HG03045 (cell line): ENCODE measurements at regions not wholly inside any gene's neighbourhood (a gene's known extent, or its start where the extent isn't known, plus 50 kb on each side); places are given as distances from the start of the nearest gene placed in this dataset.
"Not testable (repeated sequence)": the region's sequence is repeated elsewhere in the genome, so short reads cannot be mapped to it uniquely, and the experiment has no call there.

ENCODE experiments used
- ATAC-seq: cut with Tn5 transposase; IDR thresholded peaks from one replicate; pipeline ENCODE4 v1.9.1; 2021; ENCODE audit warnings: mild to moderate bottlenecking, moderate library complexity; ENCODE audit not compliant: unreplicated experiment

GRCh38 chr12:77232045-77232444 lies 166.7 kb upstream of the E2F7 start:
- no peak for ATAC-seq

GRCh38 chr12:77231501-77231918 lies 166.1 kb upstream of the E2F7 start:
- no peak for ATAC-seq

DNA sequence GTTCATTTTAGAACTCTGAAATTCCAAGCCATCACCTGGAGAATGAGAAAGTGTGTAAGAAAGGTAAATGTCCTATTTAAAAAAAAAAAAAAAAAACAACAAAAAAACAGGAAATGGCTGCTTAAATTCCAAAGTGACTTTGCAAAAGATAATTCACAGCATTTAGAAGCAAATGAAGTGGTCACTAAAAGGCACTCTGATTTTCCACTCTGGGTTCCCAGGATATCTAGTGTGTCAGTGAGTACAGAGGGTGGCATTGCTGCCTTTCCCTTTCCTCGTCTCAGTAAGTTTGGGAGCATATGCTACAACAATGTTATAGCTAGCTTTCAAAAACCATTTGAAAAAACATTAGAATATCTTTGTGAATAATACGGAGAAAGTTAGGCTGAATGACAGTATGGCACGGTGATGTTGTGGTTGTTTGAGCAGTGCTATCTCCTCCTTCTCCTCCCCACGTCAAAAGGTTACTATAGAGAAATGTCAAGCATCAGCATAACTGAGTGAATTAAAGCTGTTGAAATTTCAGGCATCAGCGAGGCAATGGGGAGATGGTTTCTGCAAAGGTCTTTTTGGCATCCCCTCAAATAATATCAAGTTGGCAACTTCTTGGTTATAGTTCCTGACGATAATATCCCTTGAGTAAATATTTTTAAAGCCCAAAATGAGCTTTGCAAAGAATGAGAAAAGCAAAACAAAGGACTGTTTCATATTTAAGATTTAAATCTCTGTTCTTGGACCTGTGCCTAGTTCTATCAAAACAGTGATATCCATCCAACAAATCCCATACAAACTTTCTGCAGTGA lies 164.5 kb upstream of the E2F7 start:
- ATAC-seq, result no peak

- ATAC-seq, result no peak
These were observed 163.0 kb upstream of the E2F7 start for GRCh38 chr12:77228376-77228775.

DNA sequence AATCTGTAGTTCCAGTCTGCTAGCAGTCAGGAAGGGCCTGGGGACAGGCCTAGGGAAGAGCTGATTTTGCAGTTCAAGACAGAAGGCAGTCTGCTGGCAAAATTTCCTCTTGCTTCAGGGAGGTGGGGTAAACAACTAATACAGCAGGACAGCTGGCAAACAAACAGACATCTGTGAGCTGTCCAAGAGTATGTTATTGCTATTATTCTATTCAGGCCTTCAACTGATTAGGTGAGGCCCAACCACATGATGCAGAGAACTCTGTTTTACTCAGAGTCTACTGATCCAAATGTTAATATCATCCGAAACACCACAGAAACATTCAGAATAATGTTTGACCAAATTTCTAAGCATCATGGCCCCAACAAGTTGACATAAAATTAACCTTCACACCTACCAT lies 161.0 kb upstream of the E2F7 start:
- ATAC-seq, result no peak

DNA sequence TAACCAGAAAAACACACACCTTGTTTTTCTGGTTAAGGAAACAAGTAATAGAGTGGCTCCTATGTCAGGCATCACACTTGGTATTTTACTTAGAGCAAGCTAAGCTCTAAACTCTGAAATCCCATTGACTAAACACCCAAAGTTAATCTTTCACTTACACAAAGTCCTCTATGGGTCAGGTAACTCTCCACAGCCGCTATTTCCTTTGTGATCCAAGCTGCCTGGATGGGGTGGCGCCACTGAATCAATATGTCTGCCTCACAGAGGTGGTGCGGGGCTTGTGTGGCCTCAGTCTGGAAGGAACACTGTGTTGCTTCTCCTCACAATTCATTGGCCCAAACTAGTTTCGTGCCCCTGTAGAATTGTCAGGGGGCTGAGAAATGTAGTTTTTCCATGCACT lies 160.0 kb upstream of the E2F7 start:
- ATAC-seq, result no peak

DNA sequence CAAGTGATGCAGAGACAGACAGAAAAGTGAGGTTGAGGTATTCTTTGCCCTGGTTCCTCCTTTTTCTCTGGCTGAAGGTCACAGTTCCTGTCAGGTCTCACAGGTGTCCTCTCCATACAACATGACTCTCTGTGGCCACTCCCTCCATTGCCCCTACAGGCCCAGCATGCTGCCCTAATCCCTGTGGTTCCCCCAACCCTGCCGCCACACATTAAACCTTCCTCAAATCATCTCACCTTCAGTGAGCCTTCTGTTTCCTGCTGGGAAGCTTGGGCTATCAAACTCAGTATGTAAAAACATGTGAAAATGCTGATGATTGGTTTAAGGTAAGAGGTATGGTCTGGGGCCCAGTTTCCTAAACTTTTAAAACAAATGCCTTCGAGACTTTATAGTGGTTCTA lies 159.0 kb upstream of the E2F7 start:
- no peak for ATAC-seq

GRCh38 chr12:77222336-77222735 lies 157.0 kb upstream of the E2F7 start:
- no peak for ATAC-seq

DNA sequence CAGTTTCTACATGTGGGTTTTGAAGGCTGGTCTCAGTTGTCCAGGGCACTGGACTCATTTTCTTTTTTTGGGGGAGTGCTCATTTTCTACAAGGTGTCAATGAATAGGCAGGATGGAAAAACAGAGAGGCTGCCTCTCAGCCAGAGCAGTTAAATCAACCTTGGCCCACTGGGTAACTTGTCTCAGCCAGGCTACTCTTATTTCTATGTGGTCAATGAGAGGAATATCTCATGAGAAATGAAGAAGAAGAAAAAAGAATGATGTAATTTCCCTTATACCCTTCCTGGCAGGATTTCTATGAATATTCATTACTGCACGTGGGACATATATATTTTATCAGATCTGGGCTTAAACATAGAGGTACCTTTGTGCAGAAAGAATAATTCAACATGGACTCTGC lies 155.2 kb upstream of the E2F7 start:
- no peak for ATAC-seq

GRCh38 chr12:77218278-77218677 lies 152.9 kb upstream of the E2F7 start:
- no peak for ATAC-seq

- not testable (repeated sequence) for ATAC-seq
These were observed 150.8 kb upstream of the E2F7 start for GRCh38 chr12:77216136-77216535.

DNA sequence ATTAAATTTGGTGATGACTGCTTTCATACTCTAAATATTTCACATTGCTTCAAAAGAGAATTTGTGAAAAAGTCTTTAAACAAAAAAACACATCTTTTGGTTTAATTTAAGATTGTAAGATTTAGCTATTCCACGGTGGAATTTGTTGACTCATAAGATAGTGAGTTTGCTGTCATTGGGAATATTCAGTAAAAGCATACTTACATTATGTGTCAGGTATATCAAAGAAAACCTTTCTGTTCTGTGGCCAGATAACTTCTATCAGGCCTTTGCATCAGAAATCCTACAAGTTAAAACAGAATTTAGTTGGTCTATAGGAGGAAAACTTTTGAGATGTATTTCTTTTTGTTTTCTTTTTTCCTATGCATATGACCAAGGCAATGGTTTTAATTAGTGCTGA lies 148.8 kb upstream of the E2F7 start:
- ATAC-seq, result no peak

DNA sequence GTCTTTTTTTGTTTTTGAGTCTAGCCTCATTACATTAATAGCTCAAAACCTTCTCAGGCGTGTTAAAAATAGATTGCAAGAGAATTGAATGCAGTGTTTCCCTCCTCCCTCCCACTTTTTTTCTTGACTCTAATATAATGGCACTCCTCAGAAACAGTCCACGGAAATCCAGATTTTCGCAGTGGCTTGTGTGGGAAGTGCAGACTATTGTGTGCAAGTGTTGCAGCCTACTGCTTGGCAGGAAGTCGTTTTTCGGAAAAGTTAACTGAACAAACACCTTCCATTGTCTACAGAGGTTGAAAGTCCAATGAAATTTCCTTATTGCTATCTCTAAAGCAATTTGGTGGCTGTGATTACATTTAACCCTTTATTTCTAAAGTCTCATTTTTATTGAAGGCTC lies 147.9 kb upstream of the E2F7 start:
- ATAC-seq, result no peak

- no peak for ATAC-seq
These were observed 145.4 kb upstream of the E2F7 start for GRCh38 chr12:77210724-77211123.

DNA sequence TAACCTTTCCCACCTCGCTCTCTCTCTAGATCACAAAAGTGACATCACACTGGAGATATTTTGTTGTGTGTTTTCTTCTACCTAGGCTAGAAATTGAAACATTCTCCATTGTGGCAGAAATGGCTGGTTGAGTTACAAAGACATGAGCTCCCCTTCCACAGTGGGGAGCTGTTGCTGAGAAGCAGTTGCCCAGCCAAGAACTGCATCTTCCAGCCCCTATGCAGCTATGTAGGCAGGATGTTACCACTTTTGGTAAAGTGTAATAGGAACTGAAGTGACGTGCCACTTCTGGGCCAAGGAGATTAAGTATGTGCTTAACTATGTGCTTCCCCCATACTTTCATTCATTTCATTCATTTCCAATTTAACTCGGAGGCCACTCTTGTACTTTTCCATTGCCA lies 138.7 kb upstream of the E2F7 start:
- ATAC-seq, result no peak

GRCh38 chr12:77202457-77203060 lies 137.2 kb upstream of the E2F7 start:
- ATAC-seq, result no peak

GRCh38 chr12:77189901-77190416 lies 124.6 kb upstream of the E2F7 start:
- no peak for ATAC-seq

DNA sequence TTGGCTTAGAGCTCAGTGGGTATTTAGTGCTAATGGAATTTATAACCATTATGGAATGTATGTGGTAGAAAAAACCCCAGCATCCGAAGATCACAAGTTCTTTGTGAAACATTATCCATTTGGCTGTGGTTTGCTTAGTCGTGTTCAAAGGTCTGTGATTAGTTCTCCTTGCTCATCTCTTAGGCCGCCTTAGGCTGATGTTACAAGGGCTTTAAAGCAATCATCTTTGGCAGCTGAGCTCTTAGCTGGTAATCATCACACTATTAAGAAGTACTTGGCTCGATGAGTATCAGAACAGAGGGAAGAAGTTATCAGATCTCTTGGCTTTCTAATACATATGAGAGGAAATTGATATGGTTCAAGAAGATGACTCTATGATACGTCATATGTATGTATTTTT lies 124.1 kb upstream of the E2F7 start:
- ATAC-seq, result no peak

- ATAC-seq, result no peak
These were observed 114.1 kb upstream of the E2F7 start for GRCh38 chr12:77179515-77179914.

DNA sequence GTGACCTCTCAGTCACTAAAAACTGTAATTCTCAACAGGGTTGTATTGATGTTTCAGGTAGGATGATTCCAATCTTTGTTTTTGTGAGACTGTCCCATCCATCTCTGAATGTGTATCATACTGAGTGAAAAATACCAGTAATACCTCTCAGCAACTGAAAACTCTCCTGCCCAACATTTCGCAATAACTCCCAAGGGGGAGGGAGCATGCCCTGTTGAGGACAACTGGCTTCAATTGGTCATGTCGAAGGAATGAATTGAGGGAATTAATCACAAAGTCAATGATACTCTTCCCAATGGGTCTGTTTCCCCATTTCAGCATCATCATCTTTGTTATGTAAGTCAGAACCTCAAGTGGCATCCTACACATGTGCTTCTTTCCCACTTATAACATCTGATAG lies 102.4 kb upstream of the E2F7 start:
- no peak for ATAC-seq

DNA sequence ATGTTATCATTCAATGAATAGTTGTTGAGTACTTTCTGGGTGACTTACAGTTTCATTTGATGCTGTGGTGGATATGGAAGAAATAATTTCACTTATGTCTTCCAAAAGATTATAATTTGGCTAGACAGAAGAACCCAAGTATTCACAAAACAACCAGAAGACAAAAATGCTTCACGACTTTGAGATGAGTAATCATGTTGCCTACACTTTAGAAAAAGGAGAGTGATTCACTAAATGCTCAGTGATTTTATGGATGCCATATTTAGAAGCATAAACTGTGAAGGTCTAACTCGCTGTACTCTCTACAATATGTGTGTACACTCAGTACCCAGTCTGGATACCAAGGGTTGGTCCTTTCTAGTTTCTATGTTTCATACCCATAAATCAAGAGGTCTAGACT lies 101.3 kb upstream of the E2F7 start:
- no peak for ATAC-seq
